ENCODE measurements at regions not wholly inside any gene's neighbourhood (a gene's known extent, or its start where the extent isn't known, plus 50 kb on each side); places are given as distances from the start of the nearest gene placed in this dataset.

DNA sequence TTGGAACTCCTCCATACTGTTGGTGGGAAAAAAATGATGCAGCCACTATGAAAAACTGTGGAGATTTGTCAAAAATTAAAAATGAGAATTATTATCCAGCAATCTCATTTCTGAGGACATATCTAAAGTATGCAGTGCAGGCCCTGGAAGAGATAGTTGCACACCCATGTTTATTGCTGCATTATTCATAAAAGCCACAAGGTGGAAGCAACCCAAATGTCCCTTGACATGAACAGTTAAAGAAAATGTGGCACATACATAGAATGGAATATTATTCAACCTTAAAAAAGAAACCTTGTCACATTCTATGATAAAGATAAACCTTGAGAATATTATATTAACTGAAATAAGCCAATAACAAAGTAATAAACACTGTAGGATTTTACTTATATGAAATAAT is 80.9 kb upstream of the ARHGEF26 start:
- TF ChIP-seq CTCF (optimal IDR thresholded peaks at IDR 0.05 in 1 of 3, IDR thresholded peaks at IDR 0.05 in 1 of 3, conservative IDR thresholded peaks at IDR 0.05 in 1 of 3; ENCODE audit: extremely low read depth in 1 of 3, insufficient read depth in 2 of 3, low read length in 3 of 3) (peak in 2 of 3 experiments; percentile 33 to 41), EZH2 (IDR thresholded peaks at IDR 0.05; ENCODE audit: low read length) (no peak)
- H3K4me2 ChIP-seq (ENCODE audit: control insufficient read depth, extremely low read depth, insufficient read depth, low read depth, low read length) = no peak overlapping the region
- dilution Hi-C loops (cut with MboI; ENCODE audit: extremely low pct_ligation_motif_present, low sequenced_read_pairs) = no loop called here
- no peak overlapping the region for H3K9ac ChIP-seq (ENCODE audit: control insufficient read depth, extremely low read depth, insufficient read depth, low read length)
- no peaks in the 10 kb centered on the region for H3K79me2 ChIP-seq (ENCODE audit: control insufficient read depth, insufficient read depth, low read length)
- DNase-seq (ENCODE audit: low read depth, low spot score) = peak; percentile 4
- no peaks in the 10 kb centered on the region for H3K9me1 ChIP-seq (ENCODE audit: control insufficient read depth, extremely low read depth, insufficient read depth, low read length)
- H3K27me3 ChIP-seq (ENCODE audit: control insufficient read depth, extremely low read depth, insufficient read depth, low read length) = no peaks in the 10 kb centered on the region
- H3K4me3 ChIP-seq (ENCODE audit: control insufficient read depth in 2 of 3, extremely low read depth in 1 of 3, insufficient read depth in 2 of 3, low read depth in 1 of 3, low read length in 3 of 3) = no peak overlapping the region
- no peaks in the 10 kb centered on the region for H3K4me1 ChIP-seq (ENCODE audit: control insufficient read depth, extremely low read depth, insufficient read depth, low read length)
- H3K36me3 ChIP-seq (ENCODE audit: control insufficient read depth in 2 of 2, extremely low read depth in 1 of 2, insufficient read depth in 2 of 2, low read length in 2 of 2) = no peaks in the 10 kb centered on the region
- H4K20me1 ChIP-seq (ENCODE audit: control insufficient read depth, extremely low read depth, insufficient read depth, low read length) = no peaks in the 10 kb centered on the region
- no peak for FAIRE-seq
- no peak overlapping the region for H3K27ac ChIP-seq (ENCODE audit: control insufficient read depth, insufficient read depth, low read length)
- no peak overlapping the region for H2AFZ ChIP-seq (ENCODE audit: control insufficient read depth, low read length)
- no peaks in the 10 kb centered on the region for H3K9me3 ChIP-seq (ENCODE audit: control insufficient read depth, low read depth, low read length)

- Histone ChIP-seq H3K4me2 (ENCODE audit: control insufficient read depth, extremely low read depth, insufficient read depth, low read depth, low read length) (no peak overlapping the region), H3K4me3 (ENCODE audit: control insufficient read depth in 2 of 3, extremely low read depth in 1 of 3, insufficient read depth in 2 of 3, low read depth in 1 of 3, low read length in 3 of 3) (no peak overlapping the region), H3K27ac (ENCODE audit: control insufficient read depth, insufficient read depth, low read length) (no peak overlapping the region), H3K36me3 (ENCODE audit: control insufficient read depth in 2 of 2, extremely low read depth in 1 of 2, insufficient read depth in 2 of 2, low read length in 2 of 2) (no peaks in the 10 kb centered on the region), H2AFZ (ENCODE audit: control insufficient read depth, low read length) (no peak overlapping the region), H3K9me1 (ENCODE audit: control insufficient read depth, extremely low read depth, insufficient read depth, low read length) (no peaks in the 10 kb centered on the region), H3K9ac (ENCODE audit: control insufficient read depth, extremely low read depth, insufficient read depth, low read length) (no peak overlapping the region), H3K9me3 (ENCODE audit: control insufficient read depth, low read depth, low read length) (no peaks in the 10 kb centered on the region), H3K27me3 (ENCODE audit: control insufficient read depth, extremely low read depth, insufficient read depth, low read length) (no peaks in the 10 kb centered on the region), H4K20me1 (ENCODE audit: control insufficient read depth, extremely low read depth, insufficient read depth, low read length) (no peaks in the 10 kb centered on the region), H3K79me2 (ENCODE audit: control insufficient read depth, insufficient read depth, low read length) (no peaks in the 10 kb centered on the region), H3K4me1 (ENCODE audit: control insufficient read depth, extremely low read depth, insufficient read depth, low read length) (no peaks in the 10 kb centered on the region)
- FAIRE-seq (no peak), DNase-seq (ENCODE audit: low read depth, low spot score) (no peak)
- TF ChIP-seq EZH2 (IDR thresholded peaks at IDR 0.05; ENCODE audit: low read length) = no peak
- no peak for TF ChIP-seq CTCF (optimal IDR thresholded peaks at IDR 0.05 in 1 of 3, IDR thresholded peaks at IDR 0.05 in 1 of 3, conservative IDR thresholded peaks at IDR 0.05 in 1 of 3; ENCODE audit: extremely low read depth in 1 of 3, insufficient read depth in 2 of 3, low read length in 3 of 3)
- dilution Hi-C loops (cut with MboI; ENCODE audit: extremely low pct_ligation_motif_present, low sequenced_read_pairs) = no loop called here
These were observed 76.5 kb upstream of the ARHGEF26 start for GRCh38 chr3:154044671-154045070.
